ENCODE measurements at regions not wholly inside any gene's neighbourhood (a gene's known extent, or its start where the extent isn't known, plus 50 kb on each side); places are given as distances from the start of the nearest gene placed in this dataset.

GRCh38 chr18:51807336-51807735 is 532.7 kb upstream of the DCC start:
- TF ChIP-seq CTCF (IDR thresholded peaks at IDR 0.05): no peak
- no peak for TF ChIP-seq ZFX (IDR thresholded peaks at IDR 0.05; ENCODE audit: borderline replicate concordance)

Measured in 22Rv1 (cell line).